Liver (tissue), 2 donors: ENCODE measurements at regions not wholly inside any gene's neighbourhood (a gene's known extent, or its start where the extent isn't known, plus 50 kb on each side); places are given as distances from the start of the nearest gene placed in this dataset.

Experiments
- ZBTB33 ChIP-seq: IDR thresholded peaks from 2 replicates; pipeline ENCODE4 v1.6.1; 2016; ENCODE audit warnings: antibody characterized with exemption
- TF ChIP-seq, protein P1 (sequence below): fragments of 150-350 bp; IDR thresholded peaks from 2 replicates; pipeline ENCODE4 v1.5.1; 2017; ENCODE audit warnings: improper control_type of control experiment, low read depth, low read length; ENCODE audit not compliant: missing input control
- TF ChIP-seq, protein P2 (sequence below): IDR thresholded peaks from 2 replicates; pipeline ENCODE4 v1.6.1; 2016; ENCODE audit warnings: antibody characterized with exemption
- donor health status: healthy.

DNA sequence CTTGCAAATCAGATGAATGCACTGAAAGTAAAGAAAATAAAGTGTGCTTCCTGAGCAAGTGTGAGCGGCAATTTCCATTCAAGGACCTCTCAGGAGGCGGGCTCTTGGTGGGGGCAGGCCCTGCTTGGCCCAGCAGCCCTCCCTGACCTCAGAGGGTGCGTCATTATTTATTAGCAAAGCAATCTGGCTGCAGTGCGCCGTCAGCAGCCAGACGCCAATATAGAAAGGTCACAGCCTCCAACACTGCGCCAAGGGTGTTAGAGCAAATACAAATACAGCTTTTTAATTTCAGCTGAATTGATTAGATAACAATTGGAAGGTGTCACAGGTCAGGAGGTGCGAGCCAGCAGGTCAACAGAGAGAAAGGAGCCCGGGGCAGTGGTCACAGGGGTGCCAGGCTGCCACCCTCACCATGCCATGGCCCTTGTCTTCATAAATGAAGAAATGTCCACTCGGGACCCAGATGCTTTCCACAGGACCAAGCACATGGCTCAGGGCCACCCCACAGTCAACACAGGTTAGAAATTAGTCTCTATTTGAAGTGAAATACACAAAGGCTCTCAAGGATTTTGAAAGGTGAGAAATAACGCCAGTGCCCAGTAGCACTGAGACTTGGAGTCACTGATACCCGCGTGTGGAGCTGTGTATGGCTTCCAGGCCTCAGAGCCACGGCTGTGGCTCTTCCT, 309.8 kb downstream of the IRX2 start:
- TF ChIP-seq, protein P1, sequence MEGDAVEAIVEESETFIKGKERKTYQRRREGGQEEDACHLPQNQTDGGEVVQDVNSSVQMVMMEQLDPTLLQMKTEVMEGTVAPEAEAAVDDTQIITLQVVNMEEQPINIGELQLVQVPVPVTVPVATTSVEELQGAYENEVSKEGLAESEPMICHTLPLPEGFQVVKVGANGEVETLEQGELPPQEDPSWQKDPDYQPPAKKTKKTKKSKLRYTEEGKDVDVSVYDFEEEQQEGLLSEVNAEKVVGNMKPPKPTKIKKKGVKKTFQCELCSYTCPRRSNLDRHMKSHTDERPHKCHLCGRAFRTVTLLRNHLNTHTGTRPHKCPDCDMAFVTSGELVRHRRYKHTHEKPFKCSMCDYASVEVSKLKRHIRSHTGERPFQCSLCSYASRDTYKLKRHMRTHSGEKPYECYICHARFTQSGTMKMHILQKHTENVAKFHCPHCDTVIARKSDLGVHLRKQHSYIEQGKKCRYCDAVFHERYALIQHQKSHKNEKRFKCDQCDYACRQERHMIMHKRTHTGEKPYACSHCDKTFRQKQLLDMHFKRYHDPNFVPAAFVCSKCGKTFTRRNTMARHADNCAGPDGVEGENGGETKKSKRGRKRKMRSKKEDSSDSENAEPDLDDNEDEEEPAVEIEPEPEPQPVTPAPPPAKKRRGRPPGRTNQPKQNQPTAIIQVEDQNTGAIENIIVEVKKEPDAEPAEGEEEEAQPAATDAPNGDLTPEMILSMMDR, result no peak
- TF ChIP-seq, protein P2, sequence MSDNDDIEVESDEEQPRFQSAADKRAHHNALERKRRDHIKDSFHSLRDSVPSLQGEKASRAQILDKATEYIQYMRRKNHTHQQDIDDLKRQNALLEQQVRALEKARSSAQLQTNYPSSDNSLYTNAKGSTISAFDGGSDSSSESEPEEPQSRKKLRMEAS, result no peak
- TF ChIP-seq ZBTB33, result no peak
